ENCODE measurements at regions not wholly inside any gene's neighbourhood (a gene's known extent, or its start where the extent isn't known, plus 50 kb on each side); places are given as distances from the start of the nearest gene placed in this dataset.

DNA sequence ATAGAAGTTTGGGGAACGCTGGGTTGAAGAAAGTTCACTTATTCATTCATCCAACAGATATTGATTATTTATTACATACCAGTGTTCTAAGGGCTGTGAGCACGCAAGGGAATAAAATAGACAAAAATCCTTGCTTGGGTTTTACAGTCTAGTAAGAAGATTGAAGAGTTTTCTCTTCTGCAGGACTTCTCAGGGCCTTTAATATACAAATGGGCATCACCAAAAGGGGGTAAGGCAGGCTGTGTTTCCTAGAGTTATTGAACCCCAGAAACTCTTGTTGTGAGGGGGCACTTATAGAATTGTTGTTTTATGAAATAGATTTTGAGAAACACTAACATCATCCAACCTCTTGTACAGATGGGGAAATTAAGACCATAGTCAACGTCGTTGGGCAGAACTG is 198.5 kb upstream of the ZNF618 start:
- Histone ChIP-seq H3K9me3 (ENCODE audit: control insufficient read depth, low read depth, low read length) (no peaks in the 10 kb centered on the region), H3K4me1 (ENCODE audit: control insufficient read depth, extremely low read depth, insufficient read depth, low read length) (peaks cover 40% of the 10 kb centered on the region), H3K4me2 (ENCODE audit: control insufficient read depth, extremely low read depth, insufficient read depth, low read depth, low read length) (no peak overlapping the region), H3K27me3 (ENCODE audit: control insufficient read depth, extremely low read depth, insufficient read depth, low read length) (peaks cover 5% of the 10 kb centered on the region), H3K27ac (ENCODE audit: control insufficient read depth, insufficient read depth, low read length) (no peak overlapping the region), H3K9me1 (ENCODE audit: control insufficient read depth, extremely low read depth, insufficient read depth, low read length) (no peaks in the 10 kb centered on the region), H2AFZ (ENCODE audit: control insufficient read depth, low read length) (no peak overlapping the region), H3K4me3 (ENCODE audit: control insufficient read depth in 2 of 3, extremely low read depth in 1 of 3, insufficient read depth in 2 of 3, low read depth in 1 of 3, low read length in 3 of 3) (no peak overlapping the region), H3K9ac (ENCODE audit: control insufficient read depth, extremely low read depth, insufficient read depth, low read length) (no peak overlapping the region), H3K36me3 (ENCODE audit: control insufficient read depth in 2 of 2, extremely low read depth in 1 of 2, insufficient read depth in 2 of 2, low read length in 2 of 2) (no peaks in the 10 kb centered on the region), H3K79me2 (ENCODE audit: control insufficient read depth, insufficient read depth, low read length) (no peaks in the 10 kb centered on the region), H4K20me1 (ENCODE audit: control insufficient read depth, extremely low read depth, insufficient read depth, low read length) (no peaks in the 10 kb centered on the region)
- TF ChIP-seq, protein P1, sequence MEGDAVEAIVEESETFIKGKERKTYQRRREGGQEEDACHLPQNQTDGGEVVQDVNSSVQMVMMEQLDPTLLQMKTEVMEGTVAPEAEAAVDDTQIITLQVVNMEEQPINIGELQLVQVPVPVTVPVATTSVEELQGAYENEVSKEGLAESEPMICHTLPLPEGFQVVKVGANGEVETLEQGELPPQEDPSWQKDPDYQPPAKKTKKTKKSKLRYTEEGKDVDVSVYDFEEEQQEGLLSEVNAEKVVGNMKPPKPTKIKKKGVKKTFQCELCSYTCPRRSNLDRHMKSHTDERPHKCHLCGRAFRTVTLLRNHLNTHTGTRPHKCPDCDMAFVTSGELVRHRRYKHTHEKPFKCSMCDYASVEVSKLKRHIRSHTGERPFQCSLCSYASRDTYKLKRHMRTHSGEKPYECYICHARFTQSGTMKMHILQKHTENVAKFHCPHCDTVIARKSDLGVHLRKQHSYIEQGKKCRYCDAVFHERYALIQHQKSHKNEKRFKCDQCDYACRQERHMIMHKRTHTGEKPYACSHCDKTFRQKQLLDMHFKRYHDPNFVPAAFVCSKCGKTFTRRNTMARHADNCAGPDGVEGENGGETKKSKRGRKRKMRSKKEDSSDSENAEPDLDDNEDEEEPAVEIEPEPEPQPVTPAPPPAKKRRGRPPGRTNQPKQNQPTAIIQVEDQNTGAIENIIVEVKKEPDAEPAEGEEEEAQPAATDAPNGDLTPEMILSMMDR (optimal IDR thresholded peaks at IDR 0.05 in 1 of 3, IDR thresholded peaks at IDR 0.05 in 1 of 3, conservative IDR thresholded peaks at IDR 0.05 in 1 of 3; ENCODE audit: extremely low read depth in 1 of 3, insufficient read depth in 2 of 3, low read length in 3 of 3), result no peak
- no peak for TF ChIP-seq EZH2 (IDR thresholded peaks at IDR 0.05; ENCODE audit: low read length)
- FAIRE-seq (no peak), DNase-seq (ENCODE audit: low read depth, low spot score) (no peak)
- dilution Hi-C loops (cut with MboI; ENCODE audit: extremely low pct_ligation_motif_present, low sequenced_read_pairs), result no loop called here

GRCh38 chr9:113678119-113678858 is 197.8 kb upstream of the ZNF618 start:
- H3K27me3 ChIP-seq (ENCODE audit: control insufficient read depth, extremely low read depth, insufficient read depth, low read length), result peaks cover 5% of the 10 kb centered on the region
- no peaks in the 10 kb centered on the region for H3K9me3 ChIP-seq (ENCODE audit: control insufficient read depth, low read depth, low read length)
- H4K20me1 ChIP-seq (ENCODE audit: control insufficient read depth, extremely low read depth, insufficient read depth, low read length), result no peaks in the 10 kb centered on the region
- no peak overlapping the region for H3K4me3 ChIP-seq (ENCODE audit: control insufficient read depth in 2 of 3, extremely low read depth in 1 of 3, insufficient read depth in 2 of 3, low read depth in 1 of 3, low read length in 3 of 3)
- H3K27ac ChIP-seq (ENCODE audit: control insufficient read depth, insufficient read depth, low read length), result no peak overlapping the region
- H2AFZ ChIP-seq (ENCODE audit: control insufficient read depth, low read length), result no peak overlapping the region
- H3K9me1 ChIP-seq (ENCODE audit: control insufficient read depth, extremely low read depth, insufficient read depth, low read length), result no peaks in the 10 kb centered on the region
- DNase-seq (ENCODE audit: low read depth, low spot score), result no peak
- no peak for FAIRE-seq
- dilution Hi-C loops (cut with MboI; ENCODE audit: extremely low pct_ligation_motif_present, low sequenced_read_pairs), result no loop called here
- no peak overlapping the region for H3K9ac ChIP-seq (ENCODE audit: control insufficient read depth, extremely low read depth, insufficient read depth, low read length)
- H3K36me3 ChIP-seq (ENCODE audit: control insufficient read depth in 2 of 2, extremely low read depth in 1 of 2, insufficient read depth in 2 of 2, low read length in 2 of 2), result no peaks in the 10 kb centered on the region
- TF ChIP-seq, protein P1 (optimal IDR thresholded peaks at IDR 0.05 in 1 of 3, IDR thresholded peaks at IDR 0.05 in 1 of 3, conservative IDR thresholded peaks at IDR 0.05 in 1 of 3; ENCODE audit: extremely low read depth in 1 of 3, insufficient read depth in 2 of 3, low read length in 3 of 3), result no peak
- TF ChIP-seq EZH2 (IDR thresholded peaks at IDR 0.05; ENCODE audit: low read length), result no peak
- H3K4me2 ChIP-seq (ENCODE audit: control insufficient read depth, extremely low read depth, insufficient read depth, low read depth, low read length), result no peak overlapping the region
- H3K79me2 ChIP-seq (ENCODE audit: control insufficient read depth, insufficient read depth, low read length), result no peaks in the 10 kb centered on the region
- H3K4me1 ChIP-seq (ENCODE audit: control insufficient read depth, extremely low read depth, insufficient read depth, low read length), result peaks cover 41% of the 10 kb centered on the region

Measured in keratinocyte (primary cell).